ENCODE measurements at regions not wholly inside any gene's neighbourhood (a gene's known extent, or its start where the extent isn't known, plus 50 kb on each side); places are given as distances from the start of the nearest gene placed in this dataset.

DNA sequence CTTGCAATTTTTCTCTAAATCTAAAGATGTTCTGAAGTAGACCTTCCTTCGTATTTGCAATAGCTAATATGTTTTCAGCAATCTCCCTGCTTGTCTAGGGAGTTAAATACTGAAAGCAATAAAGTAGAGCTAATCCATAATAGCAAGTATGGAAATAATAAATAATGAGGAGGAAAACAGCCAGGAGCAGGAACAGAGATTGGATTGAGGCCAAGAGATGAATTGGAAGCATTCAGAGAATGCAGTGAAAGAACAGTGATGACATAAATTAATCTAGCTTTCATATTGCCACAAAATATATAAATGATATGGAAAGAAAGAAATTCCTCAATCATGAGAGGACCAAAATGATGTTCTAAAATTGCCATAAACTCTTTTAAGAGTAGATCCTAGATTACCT, 679.7 kb downstream of the METTL4 start:
- ATAC-seq = no peak
- TF ChIP-seq ZNF8 (CRISPR knock-in tag; IDR thresholded peaks at IDR 0.05) (no peak), ZNF70 (CRISPR knock-in tag; IDR thresholded peaks at IDR 0.05) (no peak)

DNA sequence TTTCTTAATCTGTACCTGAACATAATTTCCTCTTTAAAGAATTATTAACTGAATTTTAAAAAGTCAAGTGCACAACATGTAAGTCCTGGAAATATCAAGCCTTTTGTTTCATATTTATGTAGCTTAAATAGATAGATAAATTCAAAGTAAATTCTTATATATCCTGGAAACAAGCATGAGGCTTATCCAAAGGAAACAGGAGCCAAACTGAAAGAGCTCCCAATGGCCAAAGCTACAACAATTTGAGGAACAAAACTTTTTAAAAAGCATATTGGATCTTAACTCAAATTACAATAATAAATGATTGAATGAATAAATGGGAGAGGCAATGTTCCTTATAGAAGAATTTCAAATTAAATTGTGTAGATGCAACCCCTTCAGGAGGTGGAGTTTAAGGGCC, 679.1 kb downstream of the METTL4 start:
- TF ChIP-seq CSDC2 (CRISPR knock-in tag; IDR thresholded peaks at IDR 0.05) (no peak), ISL1 (CRISPR knock-in tag; IDR thresholded peaks at IDR 0.05) (no peak), ZNF8 (CRISPR knock-in tag; IDR thresholded peaks at IDR 0.05) (no peak), BACH2 (CRISPR knock-in tag; IDR thresholded peaks at IDR 0.05; ENCODE audit: borderline replicate concordance) (no peak), RARB (CRISPR knock-in tag; IDR thresholded peaks at IDR 0.05) (no peak), TOX (CRISPR knock-in tag; IDR thresholded peaks at IDR 0.05; ENCODE audit: borderline replicate concordance) (no peak), SNAI2 (CRISPR knock-in tag; IDR thresholded peaks at IDR 0.05) (no peak), ZNF70 (CRISPR knock-in tag; IDR thresholded peaks at IDR 0.05) (no peak), TCF4 (CRISPR knock-in tag; IDR thresholded peaks at IDR 0.05; ENCODE audit: borderline replicate concordance) (no peak), ZC3H10 (CRISPR knock-in tag; IDR thresholded peaks at IDR 0.05) (no peak), ZFP30 (CRISPR knock-in tag; IDR thresholded peaks at IDR 0.05) (no peak), PPARA (CRISPR knock-in tag; IDR thresholded peaks at IDR 0.05; ENCODE audit: borderline replicate concordance) (no peak), OSR1 (CRISPR knock-in tag; IDR thresholded peaks at IDR 0.05) (no peak), ZFP3 (CRISPR knock-in tag; IDR thresholded peaks at IDR 0.05) (no peak)
- TF ChIP-seq, protein P1, sequence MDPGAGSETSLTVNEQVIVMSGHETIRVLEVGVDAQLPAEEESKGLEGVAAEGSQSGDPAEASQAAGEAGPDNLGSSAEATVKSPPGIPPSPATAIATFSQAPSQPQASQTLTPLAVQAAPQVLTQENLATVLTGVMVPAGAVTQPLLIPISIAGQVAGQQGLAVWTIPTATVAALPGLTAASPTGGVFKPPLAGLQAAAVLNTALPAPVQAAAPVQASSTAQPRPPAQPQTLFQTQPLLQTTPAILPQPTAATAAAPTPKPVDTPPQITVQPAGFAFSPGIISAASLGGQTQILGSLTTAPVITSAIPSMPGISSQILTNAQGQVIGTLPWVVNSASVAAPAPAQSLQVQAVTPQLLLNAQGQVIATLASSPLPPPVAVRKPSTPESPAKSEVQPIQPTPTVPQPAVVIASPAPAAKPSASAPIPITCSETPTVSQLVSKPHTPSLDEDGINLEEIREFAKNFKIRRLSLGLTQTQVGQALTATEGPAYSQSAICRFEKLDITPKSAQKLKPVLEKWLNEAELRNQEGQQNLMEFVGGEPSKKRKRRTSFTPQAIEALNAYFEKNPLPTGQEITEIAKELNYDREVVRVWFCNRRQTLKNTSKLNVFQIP (CRISPR knock-in tag; IDR thresholded peaks at IDR 0.05; ENCODE audit: borderline replicate concordance, low read depth) = no peak
- TF ChIP-seq, protein P2, sequence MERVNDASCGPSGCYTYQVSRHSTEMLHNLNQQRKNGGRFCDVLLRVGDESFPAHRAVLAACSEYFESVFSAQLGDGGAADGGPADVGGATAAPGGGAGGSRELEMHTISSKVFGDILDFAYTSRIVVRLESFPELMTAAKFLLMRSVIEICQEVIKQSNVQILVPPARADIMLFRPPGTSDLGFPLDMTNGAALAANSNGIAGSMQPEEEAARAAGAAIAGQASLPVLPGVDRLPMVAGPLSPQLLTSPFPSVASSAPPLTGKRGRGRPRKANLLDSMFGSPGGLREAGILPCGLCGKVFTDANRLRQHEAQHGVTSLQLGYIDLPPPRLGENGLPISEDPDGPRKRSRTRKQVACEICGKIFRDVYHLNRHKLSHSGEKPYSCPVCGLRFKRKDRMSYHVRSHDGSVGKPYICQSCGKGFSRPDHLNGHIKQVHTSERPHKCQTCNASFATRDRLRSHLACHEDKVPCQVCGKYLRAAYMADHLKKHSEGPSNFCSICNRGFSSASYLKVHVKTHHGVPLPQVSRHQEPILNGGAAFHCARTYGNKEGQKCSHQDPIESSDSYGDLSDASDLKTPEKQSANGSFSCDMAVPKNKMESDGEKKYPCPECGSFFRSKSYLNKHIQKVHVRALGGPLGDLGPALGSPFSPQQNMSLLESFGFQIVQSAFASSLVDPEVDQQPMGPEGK (CRISPR knock-in tag; IDR thresholded peaks at IDR 0.05; ENCODE audit: borderline replicate concordance) = no peak
- TF ChIP-seq, protein P3, sequence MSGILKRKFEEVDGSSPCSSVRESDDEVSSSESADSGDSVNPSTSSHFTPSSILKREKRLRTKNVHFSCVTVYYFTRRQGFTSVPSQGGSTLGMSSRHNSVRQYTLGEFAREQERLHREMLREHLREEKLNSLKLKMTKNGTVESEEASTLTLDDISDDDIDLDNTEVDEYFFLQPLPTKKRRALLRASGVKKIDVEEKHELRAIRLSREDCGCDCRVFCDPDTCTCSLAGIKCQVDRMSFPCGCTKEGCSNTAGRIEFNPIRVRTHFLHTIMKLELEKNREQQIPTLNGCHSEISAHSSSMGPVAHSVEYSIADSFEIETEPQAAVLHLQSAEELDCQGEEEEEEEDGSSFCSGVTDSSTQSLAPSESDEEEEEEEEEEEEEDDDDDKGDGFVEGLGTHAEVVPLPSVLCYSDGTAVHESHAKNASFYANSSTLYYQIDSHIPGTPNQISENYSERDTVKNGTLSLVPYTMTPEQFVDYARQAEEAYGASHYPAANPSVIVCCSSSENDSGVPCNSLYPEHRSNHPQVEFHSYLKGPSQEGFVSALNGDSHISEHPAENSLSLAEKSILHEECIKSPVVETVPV (CRISPR knock-in tag; IDR thresholded peaks at IDR 0.05) = no peak
- TF ChIP-seq, protein P4, sequence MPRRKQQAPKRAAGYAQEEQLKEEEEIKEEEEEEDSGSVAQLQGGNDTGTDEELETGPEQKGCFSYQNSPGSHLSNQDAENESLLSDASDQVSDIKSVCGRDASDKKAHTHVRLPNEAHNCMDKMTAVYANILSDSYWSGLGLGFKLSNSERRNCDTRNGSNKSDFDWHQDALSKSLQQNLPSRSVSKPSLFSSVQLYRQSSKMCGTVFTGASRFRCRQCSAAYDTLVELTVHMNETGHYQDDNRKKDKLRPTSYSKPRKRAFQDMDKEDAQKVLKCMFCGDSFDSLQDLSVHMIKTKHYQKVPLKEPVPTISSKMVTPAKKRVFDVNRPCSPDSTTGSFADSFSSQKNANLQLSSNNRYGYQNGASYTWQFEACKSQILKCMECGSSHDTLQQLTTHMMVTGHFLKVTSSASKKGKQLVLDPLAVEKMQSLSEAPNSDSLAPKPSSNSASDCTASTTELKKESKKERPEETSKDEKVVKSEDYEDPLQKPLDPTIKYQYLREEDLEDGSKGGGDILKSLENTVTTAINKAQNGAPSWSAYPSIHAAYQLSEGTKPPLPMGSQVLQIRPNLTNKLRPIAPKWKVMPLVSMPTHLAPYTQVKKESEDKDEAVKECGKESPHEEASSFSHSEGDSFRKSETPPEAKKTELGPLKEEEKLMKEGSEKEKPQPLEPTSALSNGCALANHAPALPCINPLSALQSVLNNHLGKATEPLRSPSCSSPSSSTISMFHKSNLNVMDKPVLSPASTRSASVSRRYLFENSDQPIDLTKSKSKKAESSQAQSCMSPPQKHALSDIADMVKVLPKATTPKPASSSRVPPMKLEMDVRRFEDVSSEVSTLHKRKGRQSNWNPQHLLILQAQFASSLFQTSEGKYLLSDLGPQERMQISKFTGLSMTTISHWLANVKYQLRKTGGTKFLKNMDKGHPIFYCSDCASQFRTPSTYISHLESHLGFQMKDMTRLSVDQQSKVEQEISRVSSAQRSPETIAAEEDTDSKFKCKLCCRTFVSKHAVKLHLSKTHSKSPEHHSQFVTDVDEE (CRISPR knock-in tag; IDR thresholded peaks at IDR 0.05) = no peak
- TF ChIP-seq, protein P5, sequence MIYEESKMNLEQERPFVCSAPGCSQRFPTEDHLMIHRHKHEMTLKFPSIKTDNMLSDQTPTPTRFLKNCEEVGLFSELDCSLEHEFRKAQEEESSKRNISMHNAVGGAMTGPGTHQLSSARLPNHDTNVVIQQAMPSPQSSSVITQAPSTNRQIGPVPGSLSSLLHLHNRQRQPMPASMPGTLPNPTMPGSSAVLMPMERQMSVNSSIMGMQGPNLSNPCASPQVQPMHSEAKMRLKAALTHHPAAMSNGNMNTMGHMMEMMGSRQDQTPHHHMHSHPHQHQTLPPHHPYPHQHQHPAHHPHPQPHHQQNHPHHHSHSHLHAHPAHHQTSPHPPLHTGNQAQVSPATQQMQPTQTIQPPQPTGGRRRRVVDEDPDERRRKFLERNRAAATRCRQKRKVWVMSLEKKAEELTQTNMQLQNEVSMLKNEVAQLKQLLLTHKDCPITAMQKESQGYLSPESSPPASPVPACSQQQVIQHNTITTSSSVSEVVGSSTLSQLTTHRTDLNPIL (CRISPR knock-in tag; IDR thresholded peaks at IDR 0.05; ENCODE audit: low read depth) = no peak
- ATAC-seq = no peak

DNA sequence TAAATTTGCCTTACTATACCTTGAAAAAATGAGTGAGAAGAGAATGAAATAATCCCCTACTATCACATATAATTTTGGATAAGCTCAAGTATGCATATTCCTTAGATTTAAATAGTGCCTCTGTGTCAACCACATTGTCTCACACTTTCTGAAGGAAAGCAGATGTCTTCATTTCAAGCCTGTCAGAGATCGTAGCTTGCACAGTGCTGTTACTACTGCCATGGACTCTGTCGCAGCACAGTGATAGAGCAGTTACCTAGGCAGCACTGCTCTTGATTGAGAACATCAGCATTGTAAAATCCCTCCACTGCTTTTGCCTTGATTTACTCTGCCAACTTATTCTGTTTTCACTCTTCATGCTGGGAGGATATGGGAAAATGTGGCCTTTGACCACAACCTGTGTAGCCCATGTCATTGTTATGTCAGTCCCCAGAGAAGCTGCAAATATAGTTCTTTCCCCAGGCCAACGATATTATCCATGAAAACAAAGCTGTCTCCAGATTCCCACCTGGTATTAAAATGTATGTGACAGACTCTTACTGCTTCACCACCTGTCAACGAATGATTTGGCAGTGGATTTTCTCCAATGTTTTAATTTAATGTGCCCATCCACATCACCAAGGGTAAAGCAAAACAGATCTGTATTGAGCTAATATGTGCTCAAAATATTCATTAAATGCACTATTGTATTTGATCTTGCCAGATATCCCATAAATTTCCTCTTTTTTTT, 675.7 kb downstream of the METTL4 start:
- no peak for ATAC-seq
- no peak for TF ChIP-seq RARB (CRISPR knock-in tag; IDR thresholded peaks at IDR 0.05)

DNA sequence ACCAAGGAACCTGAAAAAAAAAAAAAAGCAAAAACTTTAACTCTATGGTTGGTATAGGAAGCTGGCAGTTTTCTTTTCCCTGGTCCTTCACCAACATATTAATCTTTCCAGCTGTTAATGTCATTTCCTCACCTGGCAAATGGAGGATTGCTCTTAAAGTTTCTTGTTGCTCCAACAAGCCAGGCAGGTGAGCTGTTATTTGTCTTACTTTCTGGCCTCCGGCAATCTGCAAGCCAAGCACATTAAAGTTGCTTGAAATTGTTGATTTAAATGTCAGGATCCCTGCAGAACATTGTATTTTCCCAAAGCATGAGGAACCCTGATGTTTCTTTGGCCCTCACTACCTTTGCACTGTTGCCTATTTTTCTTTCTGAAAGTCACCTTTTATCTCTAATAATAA, 664.9 kb downstream of the METTL4 start:
- no peak for ATAC-seq
- no peak for TF ChIP-seq ESRRG (CRISPR knock-in tag; IDR thresholded peaks at IDR 0.05)
- TF ChIP-seq, protein P5 (CRISPR knock-in tag; IDR thresholded peaks at IDR 0.05; ENCODE audit: low read depth) = no peak
- no peak for TF ChIP-seq ZFP30 (CRISPR knock-in tag; IDR thresholded peaks at IDR 0.05)
- TF ChIP-seq, protein P3 (CRISPR knock-in tag; IDR thresholded peaks at IDR 0.05) = no peak
- TF ChIP-seq ZNF8 (CRISPR knock-in tag; IDR thresholded peaks at IDR 0.05) = no peak
- TF ChIP-seq CSDC2 (CRISPR knock-in tag; IDR thresholded peaks at IDR 0.05) = no peak
- no peak for TF ChIP-seq ISL1 (CRISPR knock-in tag; IDR thresholded peaks at IDR 0.05)
- TF ChIP-seq ARNTL (CRISPR knock-in tag; IDR thresholded peaks at IDR 0.05; ENCODE audit: borderline replicate concordance, low read depth) = no peak
- TF ChIP-seq, protein P1 (CRISPR knock-in tag; IDR thresholded peaks at IDR 0.05; ENCODE audit: borderline replicate concordance, low read depth) = no peak
- TF ChIP-seq ZNF565 (CRISPR knock-in tag; conservative IDR thresholded peaks at IDR 0.05; ENCODE audit: low read depth) = no peak

All from SK-N-SH treated with all-trans-retinoic acid at 6 μM for 48 hours (cell line).